T-helper 2 cell treated with Interferon-gamma antibody and Interleukin-4, amounts not matched to agents 5 μg/mL and 100 μg/mL, for 36 hours (primary cell): ENCODE measurements at regions not wholly inside any gene's neighbourhood (a gene's known extent, or its start where the extent isn't known, plus 50 kb on each side); places are given as distances from the start of the nearest gene placed in this dataset.

Source experiments
- DNase-seq: peaks from one replicate; pipeline ENCODE4 v3.0.0; 2021; ENCODE audit warnings: low spot score
- H3K27ac Mint-ChIP-seq: one replicate; pipeline ENCODE4 v1.8.0; 2021; ENCODE audit warnings: mild to moderate bottlenecking, mixed read lengths
- H3K27me3 Mint-ChIP-seq: one replicate; pipeline ENCODE4 v1.8.0; 2021; ENCODE audit warnings: low read depth, mixed read lengths
- H3K36me3 Mint-ChIP-seq: one replicate; pipeline ENCODE4 v1.8.0; 2021; ENCODE audit warnings: low read depth, mixed read lengths
- H3K4me1 Mint-ChIP-seq: one replicate; pipeline ENCODE4 v1.8.0; 2021; ENCODE audit warnings: low read depth, mixed read lengths
- H3K4me3 Mint-ChIP-seq: one replicate; pipeline ENCODE4 v1.8.0; 2022; ENCODE audit warnings: mild to moderate bottlenecking, moderate library complexity, mixed read lengths
- H3K9me3 Mint-ChIP-seq: one replicate; pipeline ENCODE4 v1.8.0; 2021; ENCODE audit warnings: mixed read lengths

GRCh38 chr4:178137732-178138471, 695.7 kb upstream of the AGA start:
- Mint-ChIP-seq H3K27ac (no peak overlapping the region), H3K36me3 (no peaks in the 10 kb centered on the region), H3K4me3 (no peak overlapping the region), H3K4me1 (no peaks in the 10 kb centered on the region), H3K27me3 (no peaks in the 10 kb centered on the region), H3K9me3 (peaks cover 12% of the 10 kb centered on the region)
- no peak for DNase-seq

GRCh38 chr4:178138491-178138890, 696.3 kb upstream of the AGA start:
- Mint-ChIP-seq H3K27me3 (no peaks in the 10 kb centered on the region), H3K4me1 (no peaks in the 10 kb centered on the region), H3K9me3 (peaks cover 14% of the 10 kb centered on the region), H3K27ac (no peak overlapping the region), H3K4me3 (no peak overlapping the region), H3K36me3 (no peaks in the 10 kb centered on the region)
- no peak for DNase-seq

- H3K27me3 Mint-ChIP-seq: no peaks in the 10 kb centered on the region
These were observed 698.2 kb upstream of the AGA start for GRCh38 chr4:178140326-178140915.

GRCh38 chr4:178142724-178143123, 700.5 kb upstream of the AGA start:
- Mint-ChIP-seq H3K27me3 (no peaks in the 10 kb centered on the region), H3K27ac (no peak overlapping the region), H3K9me3 (peaks cover 6% of the 10 kb centered on the region), H3K36me3 (no peaks in the 10 kb centered on the region), H3K4me3 (no peak overlapping the region), H3K4me1 (no peaks in the 10 kb centered on the region)
- DNase-seq: no peak

More at GRCh38 chr4:178140326-178140915, 698.2 kb upstream of the AGA start:
- H3K4me3 Mint-ChIP-seq: no peak overlapping the region
- DNase-seq: no peak
- H3K36me3 Mint-ChIP-seq: no peaks in the 10 kb centered on the region
- no peaks in the 10 kb centered on the region for H3K4me1 Mint-ChIP-seq
- no peak overlapping the region for H3K27ac Mint-ChIP-seq
- H3K9me3 Mint-ChIP-seq: peaks cover 10% of the 10 kb centered on the region

- no peaks in the 10 kb centered on the region for H3K27me3 Mint-ChIP-seq
- DNase-seq: no peak
- no peaks in the 10 kb centered on the region for H3K36me3 Mint-ChIP-seq
- H3K27ac Mint-ChIP-seq: no peak overlapping the region
- peaks cover under 1% of the 10 kb centered on the region for H3K9me3 Mint-ChIP-seq
- no peak overlapping the region for H3K4me3 Mint-ChIP-seq
- no peaks in the 10 kb centered on the region for H3K4me1 Mint-ChIP-seq
These were observed 705.9 kb upstream of the AGA start for GRCh38 chr4:178148106-178148505.

GRCh38 chr4:178165251-178165950, 723.2 kb upstream of the AGA start:
- Mint-ChIP-seq H3K36me3 (no peaks in the 10 kb centered on the region), H3K4me3 (no peak overlapping the region), H3K27me3 (no peaks in the 10 kb centered on the region), H3K9me3 (peaks cover 14% of the 10 kb centered on the region), H3K4me1 (no peaks in the 10 kb centered on the region), H3K27ac (no peak overlapping the region)
- no peak for DNase-seq

- H3K36me3 Mint-ChIP-seq: no peaks in the 10 kb centered on the region
- no peak for DNase-seq
- no peak overlapping the region for H3K27ac Mint-ChIP-seq
- H3K4me3 Mint-ChIP-seq: no peak overlapping the region
- peaks cover 12% of the 10 kb centered on the region for H3K9me3 Mint-ChIP-seq
- no peaks in the 10 kb centered on the region for H3K4me1 Mint-ChIP-seq
- H3K27me3 Mint-ChIP-seq: no peaks in the 10 kb centered on the region
These were observed 723.7 kb upstream of the AGA start for GRCh38 chr4:178165951-178166308.

- no peaks in the 10 kb centered on the region for H3K27me3 Mint-ChIP-seq
- no peak for DNase-seq
- no peaks in the 10 kb centered on the region for H3K9me3 Mint-ChIP-seq
- H3K4me1 Mint-ChIP-seq: no peaks in the 10 kb centered on the region
- H3K36me3 Mint-ChIP-seq: no peaks in the 10 kb centered on the region
- no peak overlapping the region for H3K4me3 Mint-ChIP-seq
- no peak overlapping the region for H3K27ac Mint-ChIP-seq
These were observed 731.5 kb upstream of the AGA start for GRCh38 chr4:178173771-178174170.

GRCh38 chr4:178174756-178175155, 732.5 kb upstream of the AGA start:
- Mint-ChIP-seq H3K4me1 (no peaks in the 10 kb centered on the region), H3K9me3 (no peaks in the 10 kb centered on the region), H3K36me3 (no peaks in the 10 kb centered on the region), H3K27ac (no peak overlapping the region), H3K27me3 (no peaks in the 10 kb centered on the region), H3K4me3 (no peak overlapping the region)
- DNase-seq: no peak

- Mint-ChIP-seq H3K4me3 (no peak overlapping the region), H3K27ac (no peak overlapping the region), H3K9me3 (no peaks in the 10 kb centered on the region), H3K36me3 (no peaks in the 10 kb centered on the region), H3K27me3 (no peaks in the 10 kb centered on the region), H3K4me1 (no peaks in the 10 kb centered on the region)
- no peak for DNase-seq
These were observed 743.3 kb upstream of the AGA start for GRCh38 chr4:178185517-178185916.

- Mint-ChIP-seq H3K36me3 (no peaks in the 10 kb centered on the region), H3K4me1 (no peaks in the 10 kb centered on the region), H3K27ac (no peak overlapping the region), H3K9me3 (peaks cover 4% of the 10 kb centered on the region), H3K4me3 (no peak overlapping the region), H3K27me3 (no peaks in the 10 kb centered on the region)
- DNase-seq: no peak
These were observed 750.4 kb upstream of the AGA start for GRCh38 chr4:178192611-178193010.

- no peak overlapping the region for H3K4me3 Mint-ChIP-seq
- H3K9me3 Mint-ChIP-seq: peaks cover 4% of the 10 kb centered on the region
- no peak overlapping the region for H3K27ac Mint-ChIP-seq
- H3K27me3 Mint-ChIP-seq: no peaks in the 10 kb centered on the region
- no peaks in the 10 kb centered on the region for H3K36me3 Mint-ChIP-seq
- no peaks in the 10 kb centered on the region for H3K4me1 Mint-ChIP-seq
- DNase-seq: no peak
These were observed 754.6 kb upstream of the AGA start for GRCh38 chr4:178196751-178197374.

GRCh38 chr4:178198691-178199090, 756.5 kb upstream of the AGA start:
- Mint-ChIP-seq H3K4me1 (no peaks in the 10 kb centered on the region), H3K9me3 (peaks cover 4% of the 10 kb centered on the region), H3K36me3 (no peaks in the 10 kb centered on the region), H3K4me3 (no peak overlapping the region), H3K27me3 (no peaks in the 10 kb centered on the region), H3K27ac (no peak overlapping the region)
- DNase-seq: no peak

- H3K27me3 Mint-ChIP-seq: no peaks in the 10 kb centered on the region
- H3K36me3 Mint-ChIP-seq: no peaks in the 10 kb centered on the region
- no peak overlapping the region for H3K4me3 Mint-ChIP-seq
- H3K9me3 Mint-ChIP-seq: peaks cover 4% of the 10 kb centered on the region
- no peaks in the 10 kb centered on the region for H3K4me1 Mint-ChIP-seq
- DNase-seq: no peak
- H3K27ac Mint-ChIP-seq: no peak overlapping the region
These were observed 760.2 kb upstream of the AGA start for GRCh38 chr4:178202422-178202821.
